ENCODE measurements at regions not wholly inside any gene's neighbourhood (a gene's known extent, or its start where the extent isn't known, plus 50 kb on each side); places are given as distances from the start of the nearest gene placed in this dataset.

DNA sequence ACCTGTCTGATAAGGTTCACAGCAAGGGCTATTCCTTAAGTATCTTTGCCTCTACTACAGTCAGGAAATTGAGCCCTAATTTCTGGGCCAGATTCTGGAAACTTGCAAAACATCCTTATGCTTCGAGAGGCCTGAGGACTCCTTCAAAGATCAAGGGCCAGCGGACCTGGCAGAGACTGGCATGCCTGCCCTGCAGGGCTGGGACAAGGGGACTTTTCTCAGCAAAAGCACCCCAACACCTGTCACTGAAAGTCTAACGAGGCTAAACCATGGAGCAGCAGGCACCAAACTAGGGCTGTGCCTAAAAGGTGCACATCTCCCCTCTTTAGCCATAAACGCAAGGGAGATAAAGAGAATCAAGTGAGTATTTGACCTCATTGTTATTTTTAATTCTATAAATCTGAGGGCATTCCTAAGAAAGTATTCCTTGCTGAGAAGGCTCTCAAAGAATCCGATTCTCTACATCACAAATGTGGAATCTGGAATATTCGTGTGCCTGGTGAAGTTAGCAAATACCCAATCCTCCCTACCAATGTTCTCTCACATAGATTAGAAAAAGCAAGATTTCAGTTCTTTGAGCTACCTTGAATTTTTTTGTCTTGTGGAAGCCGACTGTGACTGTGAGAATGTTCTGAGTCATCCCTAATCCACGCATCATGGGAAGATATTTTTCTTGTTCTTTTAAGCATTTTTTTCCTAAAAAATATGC lies 328.2 kb upstream of the NOVA1 start:
- DNase-seq (ENCODE audit: low spot score): no peak

- DNase-seq (ENCODE audit: low spot score): no peak
Measured at GRCh38 chr14:26926585-26926984, 328.8 kb upstream of the NOVA1 start.

- DNase-seq (ENCODE audit: low spot score): no peak
Measured at GRCh38 chr14:26928019-26928418, 330.2 kb upstream of the NOVA1 start.

DNA sequence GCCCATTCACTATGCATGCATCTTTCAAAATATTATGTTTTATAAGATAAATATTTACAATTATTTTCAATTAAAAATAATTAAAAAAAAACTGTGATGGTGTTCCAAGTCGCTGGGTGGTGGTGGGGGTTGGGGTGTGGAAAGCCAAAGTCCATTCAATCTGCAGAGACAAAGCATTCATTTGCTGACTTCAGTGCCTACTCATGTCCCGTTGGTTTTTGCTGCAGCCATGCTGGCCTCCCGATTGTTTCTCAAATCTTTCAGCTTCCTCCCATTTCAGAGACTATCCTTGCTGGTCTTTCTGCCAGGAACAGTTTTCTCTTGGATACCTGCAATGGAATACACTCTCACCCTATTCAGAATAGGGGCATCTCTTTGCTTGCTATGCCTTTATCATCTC lies 331.5 kb upstream of the NOVA1 start:
- DNase-seq (ENCODE audit: low spot score): no peak

- DNase-seq (ENCODE audit: low spot score): no peak
Measured at GRCh38 chr14:26930576-26930975, 332.7 kb upstream of the NOVA1 start.

- no peak for DNase-seq (ENCODE audit: low spot score)
Measured at GRCh38 chr14:26932606-26933005, 334.8 kb upstream of the NOVA1 start.

GRCh38 chr14:26933431-26933830 lies 335.6 kb upstream of the NOVA1 start:
- DNase-seq (ENCODE audit: low spot score): no peak

- no peak for DNase-seq (ENCODE audit: low spot score)
Measured at GRCh38 chr14:26934151-26934550, 336.3 kb upstream of the NOVA1 start.

DNA sequence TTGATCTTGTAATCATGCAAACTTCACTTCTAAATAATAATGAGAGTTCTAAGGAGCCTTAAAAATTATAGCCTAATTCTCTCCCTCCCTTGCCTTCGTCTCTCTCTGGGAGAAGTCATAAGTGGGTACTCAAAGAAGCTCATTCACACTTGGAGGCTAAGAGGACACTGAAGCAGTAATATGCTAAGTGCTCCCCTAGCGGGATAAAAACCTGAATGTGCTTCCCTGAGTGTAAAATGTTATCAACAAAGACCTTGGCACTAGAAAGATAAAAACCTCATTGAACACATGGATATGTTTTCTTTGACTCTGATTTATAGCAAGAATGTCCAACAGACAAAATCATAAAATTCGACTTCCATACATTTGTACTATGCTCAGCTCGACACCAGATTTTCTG lies 337.9 kb upstream of the NOVA1 start:
- DNase-seq (ENCODE audit: low spot score): no peak

DNA sequence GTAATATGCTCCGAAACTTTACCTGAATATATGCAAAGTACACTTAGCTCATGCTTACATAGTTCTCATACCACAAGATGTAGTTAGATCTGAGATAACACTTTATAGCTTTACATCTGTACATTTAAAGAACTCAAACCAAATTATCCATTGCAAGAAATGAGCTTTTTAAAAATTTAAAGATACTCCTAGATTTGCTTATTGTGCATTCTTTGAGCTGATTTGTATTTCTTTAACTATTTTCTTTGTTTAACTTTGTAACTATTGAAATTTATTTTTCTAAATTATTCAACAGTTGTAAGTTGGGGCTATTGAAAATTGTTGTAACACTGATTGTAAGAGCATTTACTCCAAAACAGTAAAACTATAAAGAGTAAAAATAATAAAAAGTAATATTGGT lies 340.2 kb upstream of the NOVA1 start:
- DNase-seq (ENCODE audit: low spot score): no peak

DNA sequence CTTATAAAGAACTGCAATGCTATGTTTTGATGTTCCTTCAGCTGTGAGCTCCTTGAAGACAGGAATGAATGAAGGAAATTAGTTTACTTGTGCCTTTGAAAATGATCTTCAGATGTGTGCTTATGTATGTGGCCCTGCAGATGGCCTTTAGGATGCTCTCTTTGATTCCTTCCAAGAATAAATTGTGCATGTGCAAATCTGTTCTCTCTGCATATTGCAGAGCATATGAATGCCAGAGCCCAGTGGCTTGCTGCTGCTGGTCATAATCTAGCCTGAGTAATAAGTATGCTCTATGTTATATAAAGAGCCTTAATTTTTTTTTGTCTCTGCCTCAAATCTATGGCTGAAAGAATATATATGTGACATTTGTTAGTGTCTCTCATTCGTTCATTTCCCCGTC lies 341.9 kb upstream of the NOVA1 start:
- DNase-seq (ENCODE audit: low spot score): no peak

- no peak for DNase-seq (ENCODE audit: low spot score)
Measured at GRCh38 chr14:26941521-26941920, 343.7 kb upstream of the NOVA1 start.

GRCh38 chr14:26947265-26947664 lies 349.4 kb upstream of the NOVA1 start:
- DNase-seq (ENCODE audit: low spot score): no peak

GRCh38 chr14:26959437-26959836 lies 361.6 kb upstream of the NOVA1 start:
- DNase-seq (ENCODE audit: low spot score): no peak

- no peak for DNase-seq (ENCODE audit: low spot score)
Measured at GRCh38 chr14:26959972-26960660, 362.3 kb upstream of the NOVA1 start.

DNA sequence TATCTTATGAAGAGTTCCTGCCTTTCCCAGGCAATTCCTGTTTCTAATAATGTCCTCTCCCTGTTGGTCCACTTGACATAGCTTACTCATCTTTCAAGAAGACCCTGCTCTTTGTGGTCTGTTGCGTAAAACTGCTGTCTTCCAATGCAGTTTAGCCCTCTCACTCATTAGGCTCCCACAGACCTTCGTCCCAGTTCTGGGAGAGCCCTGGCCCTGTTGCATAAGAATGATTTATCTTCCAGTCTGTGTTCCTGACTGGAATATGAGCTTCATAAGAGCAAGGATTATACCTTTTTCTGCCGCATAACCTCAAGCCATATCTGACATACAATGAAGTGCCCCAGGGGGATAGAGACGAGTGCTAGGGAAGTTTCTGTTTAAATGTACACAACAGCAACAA lies 365.9 kb upstream of the NOVA1 start:
- no peak for DNase-seq (ENCODE audit: low spot score)

DNA sequence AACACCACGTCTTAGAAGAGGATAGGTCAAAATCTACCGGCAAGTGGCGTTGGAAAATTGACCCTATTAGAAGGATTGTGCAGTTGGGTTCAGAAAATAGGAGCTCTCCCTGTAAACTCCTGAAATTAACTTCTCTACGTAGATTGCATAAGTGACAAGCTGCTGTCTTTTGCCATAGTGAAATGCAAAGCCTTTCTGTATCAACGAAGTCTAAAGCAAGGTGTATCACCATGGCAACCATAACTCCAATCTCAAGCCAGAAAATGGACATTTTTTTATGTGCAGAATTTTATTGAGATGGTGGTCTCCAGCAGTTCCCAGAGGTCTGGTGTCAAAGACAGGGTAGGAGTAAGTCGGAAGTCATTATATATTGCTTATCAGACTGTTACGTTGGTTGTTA lies 367.7 kb upstream of the NOVA1 start:
- DNase-seq (ENCODE audit: low spot score): no peak

DNA sequence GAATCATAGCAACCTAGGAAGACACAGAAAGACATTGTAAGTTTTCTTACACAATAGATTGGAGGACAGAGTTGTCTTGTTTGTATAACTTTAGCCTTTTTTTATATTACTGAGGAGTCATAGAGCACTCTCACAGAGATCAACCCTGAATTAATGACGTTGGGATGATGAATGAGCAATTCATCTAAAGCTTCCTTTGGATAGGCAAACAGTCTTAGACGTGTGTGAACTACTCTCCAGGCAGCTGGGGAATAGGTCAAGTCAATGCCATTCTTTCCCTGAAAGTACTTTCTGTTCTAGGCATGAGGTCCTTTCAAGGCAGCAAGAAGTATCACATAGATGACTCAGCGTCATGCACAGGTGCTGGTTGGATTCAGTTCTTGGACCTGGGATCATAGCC lies 369.1 kb upstream of the NOVA1 start:
- no peak for DNase-seq (ENCODE audit: low spot score)

DNA sequence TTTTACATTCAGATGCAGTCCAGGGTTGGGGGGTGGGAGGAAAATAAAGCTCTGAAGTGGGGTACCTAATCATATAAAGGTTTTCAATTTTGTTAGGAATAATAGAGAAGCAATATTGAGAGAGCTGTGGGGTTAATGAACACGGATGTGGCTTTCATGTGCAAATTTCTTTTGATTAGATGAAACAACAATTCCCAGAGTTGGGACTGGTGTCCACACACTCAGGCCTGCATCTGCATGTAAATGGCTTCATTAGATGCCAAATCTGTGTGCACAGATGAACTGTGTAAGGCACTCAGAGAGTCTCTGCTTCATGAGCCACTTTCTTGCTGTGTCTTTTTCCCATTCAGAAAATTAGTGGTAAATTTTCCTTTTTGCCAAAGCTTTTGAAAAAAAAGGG lies 377.1 kb upstream of the NOVA1 start:
- no peak for DNase-seq (ENCODE audit: low spot score)

- DNase-seq (ENCODE audit: low spot score): no peak
Measured at GRCh38 chr14:26982071-26982470, 384.2 kb upstream of the NOVA1 start.

- DNase-seq (ENCODE audit: low spot score): peak; percentile 70
Measured at GRCh38 chr14:26984311-26985177, 386.7 kb upstream of the NOVA1 start.

- DNase-seq (ENCODE audit: low spot score): no peak
Measured at GRCh38 chr14:26987744-26988363, 390.0 kb upstream of the NOVA1 start.
